Stomach (tissue), 4 donors: ENCODE measurements at regions not wholly inside any gene's neighbourhood (a gene's known extent, or its start where the extent isn't known, plus 50 kb on each side); places are given as distances from the start of the nearest gene placed in this dataset.

Experiments
- CTCF ChIP-seq, 7 experiments: fragments of 450-650 bp in 4 of 7; fragments of 200-600 bp in 3 of 7; sonication (generic) in 3 of 7; IDR thresholded peaks; one replicate each; pipeline ENCODE4 v1.5.1; 2016 to 2019; ENCODE audit warnings: antibody characterized with exemption in 7 of 7, control low read depth in 2 of 7, mild to moderate bottlenecking in 1 of 7
- POLR2AphosphoS5 ChIP-seq, 3 donors: sonication (generic); formaldehyde crosslinking; IDR thresholded peaks; one replicate each; pipeline ENCODE4 v1.6.1; 2016; ENCODE audit warnings: antibody characterized with exemption in 3 of 3

- TF ChIP-seq CTCF (IDR thresholded peaks at IDR 0.05) (no peak), POLR2AphosphoS5 (IDR thresholded peaks at IDR 0.05) (no peak)
Measured at GRCh38 chr18:67421651-67422050, 94.9 kb downstream of the DSEL start.
